ENCODE measurements at regions not wholly inside any gene's neighbourhood (a gene's known extent, or its start where the extent isn't known, plus 50 kb on each side); places are given as distances from the start of the nearest gene placed in this dataset.

GRCh38 chr2:3099860-3100234 is 277.8 kb downstream of the EIPR1 start:
- DNase-seq (ENCODE audit: low read depth), result no peak

DNA sequence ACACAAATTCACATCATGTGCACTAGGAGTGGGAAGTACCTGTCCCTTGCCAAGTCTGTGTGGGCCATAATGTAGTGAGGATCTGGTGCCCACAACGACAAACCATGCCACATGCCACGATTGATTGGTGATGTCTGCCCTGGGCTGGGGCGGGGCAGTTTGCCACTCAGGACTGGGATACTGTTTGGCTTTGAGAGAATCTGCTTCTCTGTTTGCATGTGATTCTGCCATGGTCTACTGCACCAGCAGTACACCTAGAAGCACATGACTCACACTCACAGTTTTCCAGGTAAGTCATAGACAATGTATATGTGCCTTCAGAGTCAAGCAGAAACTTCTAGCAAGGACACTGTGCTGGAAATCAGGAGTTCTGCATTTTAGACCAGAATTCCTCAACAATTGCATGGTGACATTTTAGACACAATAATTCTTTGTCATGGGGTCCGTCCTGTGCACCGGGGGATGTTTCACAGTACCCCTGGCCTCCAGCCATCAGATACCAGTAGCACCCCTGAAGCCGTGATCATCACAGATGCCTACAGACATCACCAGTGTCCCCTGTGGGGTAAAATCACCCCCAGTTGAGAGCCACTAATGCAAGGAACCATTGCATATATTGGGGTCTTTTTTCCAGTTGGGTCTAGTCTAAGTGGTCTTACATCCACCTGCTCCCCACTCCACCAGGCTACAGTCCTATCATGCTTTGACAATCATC is 278.3 kb downstream of the EIPR1 start:
- DNase-seq (ENCODE audit: low read depth), result no peak

DNA sequence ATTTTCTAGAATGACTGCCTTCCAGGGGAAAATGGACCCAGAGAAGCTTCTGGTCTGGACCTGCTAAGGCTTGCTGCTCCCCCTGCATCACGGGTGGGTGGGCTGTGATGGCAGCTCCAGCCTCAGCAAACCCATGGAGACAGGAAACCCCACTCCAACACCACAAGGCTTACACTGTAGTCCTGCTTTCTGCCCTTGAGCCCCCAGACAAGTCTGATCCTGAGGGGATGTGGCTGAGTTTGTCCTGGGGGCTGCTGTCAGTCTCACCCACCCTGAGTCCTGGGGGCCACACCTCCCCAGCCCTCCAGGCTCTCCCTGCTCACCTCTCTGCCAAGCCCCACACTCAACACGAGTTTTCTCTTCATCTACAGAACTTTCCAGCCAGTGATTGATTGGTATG is 279.4 kb downstream of the EIPR1 start:
- DNase-seq (ENCODE audit: low read depth), result no peak

DNA sequence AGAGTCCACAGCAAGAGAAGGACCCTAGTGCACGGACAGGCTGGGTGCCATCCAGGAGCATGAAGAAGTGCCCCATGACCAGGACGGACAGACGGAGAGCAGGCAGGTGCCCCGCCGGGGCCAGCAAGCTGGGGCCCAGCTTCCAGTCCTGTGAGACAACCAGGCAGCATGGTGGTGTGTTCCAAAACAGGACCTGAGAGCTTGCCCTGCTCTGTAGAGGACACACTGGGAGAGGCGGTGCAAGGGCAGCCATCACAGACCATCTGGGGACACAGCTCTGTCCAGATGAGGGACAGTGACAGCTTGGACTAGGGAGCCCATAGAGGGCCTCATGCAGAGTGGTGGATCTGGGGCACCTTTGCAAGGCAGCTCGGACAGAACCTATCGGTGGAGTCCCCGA is 279.8 kb downstream of the EIPR1 start:
- DNase-seq (ENCODE audit: low read depth), result no peak

- no peak for DNase-seq (ENCODE audit: low read depth)
Measured at GRCh38 chr2:3094999-3095958, 282.3 kb downstream of the EIPR1 start.

DNA sequence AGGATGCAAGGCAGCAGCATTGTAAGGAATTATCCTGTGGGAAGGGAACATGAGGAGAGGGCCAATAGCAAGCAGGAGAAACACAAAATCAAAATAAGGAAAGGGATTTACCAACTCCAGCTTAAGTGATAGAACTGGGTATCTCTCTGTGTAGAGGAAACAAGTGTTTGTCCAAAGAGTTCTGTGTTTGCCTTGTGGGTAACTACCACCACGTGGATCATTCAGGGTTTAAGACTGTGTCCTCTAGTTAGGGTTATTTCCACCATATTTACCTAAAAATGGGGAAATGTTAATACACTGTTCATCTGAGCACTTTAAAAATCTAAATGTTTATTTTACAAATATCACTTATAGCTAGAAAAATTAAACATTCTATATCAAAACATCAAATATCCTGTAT is 283.3 kb downstream of the EIPR1 start:
- no peak for DNase-seq (ENCODE audit: low read depth)

- DNase-seq (ENCODE audit: low read depth), result no peak
Measured at GRCh38 chr2:3091696-3092095, 285.9 kb downstream of the EIPR1 start.

GRCh38 chr2:3082705-3083104 is 294.9 kb downstream of the EIPR1 start:
- no peak for DNase-seq (ENCODE audit: low read depth)

GRCh38 chr2:3079959-3080948 is 297.4 kb downstream of the EIPR1 start:
- no peak for DNase-seq (ENCODE audit: low read depth)

DNA sequence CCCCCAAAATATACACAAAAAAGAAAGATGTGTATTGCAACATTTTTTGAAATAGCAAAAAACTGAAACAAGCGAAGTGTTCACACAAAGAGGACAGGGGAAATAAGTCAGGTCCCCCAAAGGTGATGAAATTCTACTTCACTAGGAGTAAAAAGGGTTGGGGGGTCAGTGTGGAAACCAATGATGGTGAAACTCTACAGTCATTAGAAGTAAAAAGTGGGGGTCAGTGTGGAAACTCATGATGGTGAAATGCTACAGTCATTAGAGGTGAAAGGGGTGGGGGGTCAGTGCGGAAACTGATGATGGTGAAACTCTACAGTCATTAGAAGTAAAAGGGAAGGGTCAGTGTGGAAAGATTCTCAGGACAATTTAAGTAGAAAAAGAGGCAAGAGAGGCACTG is 298.2 kb downstream of the EIPR1 start:
- DNase-seq (ENCODE audit: low read depth), result no peak

- no peak for DNase-seq (ENCODE audit: low read depth)
Measured at GRCh38 chr2:3078684-3079083, 298.9 kb downstream of the EIPR1 start.

- no peak for DNase-seq (ENCODE audit: low read depth)
Measured at GRCh38 chr2:3076848-3077642, 300.6 kb downstream of the EIPR1 start.

DNA sequence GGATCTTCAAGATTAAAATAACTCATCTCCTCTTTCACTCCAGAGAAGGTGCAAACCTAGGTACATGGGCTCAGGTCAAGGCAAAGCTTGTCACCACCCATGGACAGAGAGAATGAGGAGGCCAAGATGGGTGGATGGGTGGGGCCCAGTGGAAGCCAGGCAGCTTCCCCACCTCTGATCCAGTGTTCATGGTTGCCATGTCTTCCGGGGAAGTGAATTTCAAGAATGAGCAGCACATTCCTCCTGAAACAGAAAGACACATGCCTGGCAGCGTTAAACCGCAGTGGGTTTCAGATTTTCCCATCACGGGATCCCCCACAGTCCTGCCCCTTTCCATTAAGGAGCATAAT is 301.7 kb downstream of the EIPR1 start:
- DNase-seq (ENCODE audit: low read depth), result no peak

DNA sequence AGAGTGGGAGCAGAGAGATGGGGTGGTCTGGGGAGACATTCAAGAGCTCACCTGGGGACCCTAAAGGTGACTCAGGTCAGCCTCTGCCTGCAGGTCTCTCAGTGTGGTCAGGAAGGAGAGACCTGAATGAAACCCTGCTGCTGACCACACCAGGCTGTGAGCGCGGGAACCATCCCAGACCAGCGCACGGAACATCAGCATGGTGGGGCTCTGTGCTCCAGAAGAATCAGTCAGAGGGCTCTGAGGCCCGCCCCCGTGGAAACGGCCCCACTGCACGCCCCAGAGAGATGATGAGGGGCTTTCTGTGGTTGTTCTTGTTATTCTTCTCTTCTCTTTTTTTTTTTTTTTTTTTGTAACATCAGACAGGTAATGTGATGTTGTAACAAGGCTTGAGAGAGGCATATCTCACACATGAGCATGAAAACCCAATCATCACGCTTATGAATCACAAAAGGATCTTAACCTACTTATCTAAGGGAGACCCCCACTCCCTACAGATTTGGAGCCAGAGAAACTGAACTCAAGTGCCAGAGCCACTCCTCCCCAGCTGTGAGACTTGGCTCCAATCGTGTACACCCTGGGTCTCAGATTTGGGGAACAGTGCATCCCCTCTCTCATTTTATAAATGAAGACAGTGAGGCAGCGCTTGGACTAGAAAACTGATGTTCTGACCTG is 302.2 kb downstream of the EIPR1 start:
- DNase-seq (ENCODE audit: low read depth), result no peak

DNA sequence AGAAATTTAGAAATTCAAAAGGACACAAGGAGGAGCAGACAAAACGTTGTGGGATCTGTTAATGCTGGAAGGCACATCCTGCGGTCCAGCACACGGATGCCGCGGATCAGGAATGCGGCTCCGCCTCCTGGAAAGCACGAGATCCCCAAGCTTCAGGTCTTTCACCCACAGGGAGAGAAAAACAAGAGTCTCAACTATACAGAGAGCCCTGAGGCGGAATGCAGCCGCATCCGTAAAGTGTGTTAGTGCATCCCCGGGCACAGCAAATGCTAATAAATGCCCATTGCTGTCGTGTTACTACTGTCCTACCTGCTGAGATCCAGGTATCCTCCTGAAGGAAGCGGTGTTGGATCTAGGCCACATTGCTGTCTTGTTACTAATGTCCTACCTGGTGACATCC is 303.9 kb downstream of the EIPR1 start:
- no peak for DNase-seq (ENCODE audit: low read depth)

GRCh38 chr2:3073041-3073595 is 304.5 kb downstream of the EIPR1 start:
- no peak for DNase-seq (ENCODE audit: low read depth)

- no peak for DNase-seq (ENCODE audit: low read depth)
Measured at GRCh38 chr2:3071685-3072263, 305.8 kb downstream of the EIPR1 start.

- DNase-seq (ENCODE audit: low read depth), result no peak
Measured at GRCh38 chr2:3066831-3067230, 310.8 kb downstream of the EIPR1 start.

GRCh38 chr2:3065928-3066327 is 311.7 kb downstream of the EIPR1 start:
- DNase-seq (ENCODE audit: low read depth), result no peak
